ENCODE measurements at regions not wholly inside any gene's neighbourhood (a gene's known extent, or its start where the extent isn't known, plus 50 kb on each side); places are given as distances from the start of the nearest gene placed in this dataset.
A peak's percentile ranks its signal among the peaks of the same experiment; 100 is the strongest.

DNA sequence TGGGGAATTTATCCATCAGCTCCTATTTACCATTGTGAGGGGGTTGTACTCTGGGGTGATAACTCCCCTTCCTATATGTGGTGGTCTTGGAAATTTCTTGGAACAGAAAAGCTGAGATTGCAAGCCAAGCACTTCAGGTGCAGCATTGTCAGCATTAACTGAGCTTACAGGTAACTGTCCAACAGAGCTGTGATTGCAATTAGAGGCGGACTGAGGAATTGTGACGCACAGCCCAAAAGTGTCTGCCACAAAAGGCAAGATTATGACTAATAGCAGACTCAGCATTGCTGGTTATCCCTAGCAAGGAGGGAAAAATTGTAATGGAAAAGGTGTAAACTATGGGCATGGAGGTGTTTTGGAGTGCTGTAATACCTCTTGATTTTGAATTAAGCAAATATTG lies 126.1 kb upstream of the AGR3 start:
- no peak overlapping the region for H3K4me3 ChIP-seq
- H3K36me3 ChIP-seq: no peaks in the 10 kb centered on the region
- intact Hi-C loops (cut with DNase I; ENCODE audit: low total_unique reads): no loop called here
- H3K27ac ChIP-seq: no peak overlapping the region
- no peaks in the 10 kb centered on the region for H3K27me3 ChIP-seq
- TF ChIP-seq, protein P1, sequence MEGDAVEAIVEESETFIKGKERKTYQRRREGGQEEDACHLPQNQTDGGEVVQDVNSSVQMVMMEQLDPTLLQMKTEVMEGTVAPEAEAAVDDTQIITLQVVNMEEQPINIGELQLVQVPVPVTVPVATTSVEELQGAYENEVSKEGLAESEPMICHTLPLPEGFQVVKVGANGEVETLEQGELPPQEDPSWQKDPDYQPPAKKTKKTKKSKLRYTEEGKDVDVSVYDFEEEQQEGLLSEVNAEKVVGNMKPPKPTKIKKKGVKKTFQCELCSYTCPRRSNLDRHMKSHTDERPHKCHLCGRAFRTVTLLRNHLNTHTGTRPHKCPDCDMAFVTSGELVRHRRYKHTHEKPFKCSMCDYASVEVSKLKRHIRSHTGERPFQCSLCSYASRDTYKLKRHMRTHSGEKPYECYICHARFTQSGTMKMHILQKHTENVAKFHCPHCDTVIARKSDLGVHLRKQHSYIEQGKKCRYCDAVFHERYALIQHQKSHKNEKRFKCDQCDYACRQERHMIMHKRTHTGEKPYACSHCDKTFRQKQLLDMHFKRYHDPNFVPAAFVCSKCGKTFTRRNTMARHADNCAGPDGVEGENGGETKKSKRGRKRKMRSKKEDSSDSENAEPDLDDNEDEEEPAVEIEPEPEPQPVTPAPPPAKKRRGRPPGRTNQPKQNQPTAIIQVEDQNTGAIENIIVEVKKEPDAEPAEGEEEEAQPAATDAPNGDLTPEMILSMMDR (IDR thresholded peaks at IDR 0.05): no peak
- DNase-seq: no peak
- peaks cover 0 to 8% (median 2%) of the 10 kb centered on the region in 4 donors for H3K4me1 ChIP-seq
- no peaks in the 10 kb centered on the region for H3K9me3 ChIP-seq

DNA sequence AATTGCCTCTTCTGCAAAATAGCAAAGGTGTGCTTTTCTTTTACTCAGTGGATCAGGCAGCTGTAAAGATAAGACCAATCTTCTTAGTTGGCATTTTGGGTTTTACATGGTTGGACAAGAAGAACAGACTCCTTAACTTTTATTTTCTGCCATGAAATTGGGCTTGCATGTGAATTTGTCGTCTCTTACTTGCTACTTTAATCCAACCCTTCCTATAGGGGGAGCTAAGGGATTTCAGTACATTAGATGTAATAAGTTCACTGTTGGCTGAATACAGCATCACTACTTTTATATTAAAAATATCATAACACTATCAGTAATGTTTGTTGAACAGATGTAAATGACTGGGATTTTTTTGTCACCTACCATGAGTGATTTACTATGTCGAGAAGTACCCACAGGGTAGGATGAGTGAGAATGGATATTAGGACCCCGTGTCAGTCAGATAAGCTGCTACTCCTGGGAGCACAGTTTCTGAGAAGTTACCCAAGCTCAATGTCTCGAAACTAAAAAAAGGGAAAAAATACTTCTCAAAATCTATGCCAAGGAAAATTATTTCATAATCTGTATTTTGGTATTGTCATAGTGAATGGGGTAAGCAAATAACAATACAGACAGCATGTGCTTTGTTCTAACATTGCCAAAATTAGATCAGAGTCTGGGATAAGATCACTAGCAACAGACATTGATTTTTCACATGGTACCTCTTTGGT lies 127.4 kb upstream of the AGR3 start:
- H3K4me1 ChIP-seq: peaks cover 0 to 8% (median 2%) of the 10 kb centered on the region in 4 donors
- no peaks in the 10 kb centered on the region for H3K9me3 ChIP-seq
- H3K4me3 ChIP-seq: no peak overlapping the region
- no peaks in the 10 kb centered on the region for H3K36me3 ChIP-seq
- TF ChIP-seq, protein P1 (IDR thresholded peaks at IDR 0.05): peak in 1 of 2 experiments; percentile 18
- DNase-seq: no peak
- intact Hi-C loops (cut with DNase I; ENCODE audit: low total_unique reads): no loop called here
- H3K27ac ChIP-seq: peak overlapping the region in 1 of 2 donors; percentile 5
- H3K27me3 ChIP-seq: no peaks in the 10 kb centered on the region

DNA sequence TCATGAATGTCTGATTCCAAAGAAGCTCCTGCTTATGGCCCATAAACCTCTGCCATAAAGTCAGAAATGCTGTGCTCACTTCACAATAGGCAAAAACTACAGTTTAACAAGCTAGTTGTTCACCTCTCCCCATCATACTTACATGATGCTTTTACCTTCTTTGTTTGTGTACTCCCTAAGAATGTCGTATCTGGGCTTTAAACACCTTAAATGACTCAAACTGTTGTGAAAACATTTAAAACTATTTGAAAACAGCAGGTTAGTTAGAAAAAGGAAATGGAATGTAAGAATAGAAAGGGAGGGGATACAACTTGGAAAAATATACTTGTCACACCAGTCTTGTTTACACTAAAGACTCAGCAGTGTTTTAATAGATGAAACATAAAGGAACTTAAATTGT lies 128.2 kb upstream of the AGR3 start:
- H3K4me1 ChIP-seq: peaks cover 0 to 8% (median 2%) of the 10 kb centered on the region in 4 donors
- no peak for DNase-seq
- TF ChIP-seq, protein P1 (IDR thresholded peaks at IDR 0.05): no peak
- no peaks in the 10 kb centered on the region for H3K27me3 ChIP-seq
- H3K9me3 ChIP-seq: no peaks in the 10 kb centered on the region
- no peak overlapping the region for H3K4me3 ChIP-seq
- intact Hi-C loops (cut with DNase I; ENCODE audit: low total_unique reads): no loop called here
- H3K36me3 ChIP-seq: no peaks in the 10 kb centered on the region
- H3K27ac ChIP-seq: peak overlapping the region in 1 of 2 donors; percentile 5

DNA sequence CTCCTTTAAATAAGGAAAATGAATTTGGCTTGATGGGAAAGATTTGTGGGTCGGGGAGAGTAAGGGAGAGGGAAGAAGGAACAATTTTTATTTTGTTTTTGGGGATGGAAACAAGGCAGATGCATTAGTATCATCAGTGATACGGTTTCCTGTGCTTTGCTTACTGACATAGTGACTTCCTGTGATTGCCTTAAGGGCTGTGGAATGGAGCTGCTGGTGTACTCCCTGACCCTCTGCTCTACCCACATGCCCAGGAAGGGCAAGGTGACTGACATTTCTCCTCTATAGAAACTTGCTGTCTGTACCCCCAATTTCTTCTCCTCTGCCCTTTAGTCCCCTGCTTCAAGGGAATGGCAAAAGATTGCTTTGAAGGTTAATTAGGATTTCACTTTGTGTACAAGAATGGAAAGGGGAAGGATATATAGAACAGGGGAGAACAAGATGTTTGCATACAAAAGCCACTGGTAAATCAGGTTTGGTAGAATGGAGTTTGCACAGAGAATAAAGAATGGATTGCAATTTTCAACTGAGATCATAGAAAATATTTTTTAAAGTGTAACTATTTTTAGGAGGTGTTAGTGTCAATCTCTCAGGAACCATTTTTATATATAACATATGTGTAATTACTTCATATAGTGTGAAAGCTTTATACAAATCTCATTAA lies 129.0 kb upstream of the AGR3 start:
- TF ChIP-seq, protein P1 (IDR thresholded peaks at IDR 0.05): no peak
- intact Hi-C loops (cut with DNase I; ENCODE audit: low total_unique reads): no loop called here
- DNase-seq: no peak
- no peaks in the 10 kb centered on the region for H3K27me3 ChIP-seq
- no peak overlapping the region for H3K4me3 ChIP-seq
- no peak overlapping the region for H3K27ac ChIP-seq
- peaks cover 0 to 15% (median 2%) of the 10 kb centered on the region in 4 donors for H3K4me1 ChIP-seq
- H3K36me3 ChIP-seq: no peaks in the 10 kb centered on the region
- no peaks in the 10 kb centered on the region for H3K9me3 ChIP-seq

DNA sequence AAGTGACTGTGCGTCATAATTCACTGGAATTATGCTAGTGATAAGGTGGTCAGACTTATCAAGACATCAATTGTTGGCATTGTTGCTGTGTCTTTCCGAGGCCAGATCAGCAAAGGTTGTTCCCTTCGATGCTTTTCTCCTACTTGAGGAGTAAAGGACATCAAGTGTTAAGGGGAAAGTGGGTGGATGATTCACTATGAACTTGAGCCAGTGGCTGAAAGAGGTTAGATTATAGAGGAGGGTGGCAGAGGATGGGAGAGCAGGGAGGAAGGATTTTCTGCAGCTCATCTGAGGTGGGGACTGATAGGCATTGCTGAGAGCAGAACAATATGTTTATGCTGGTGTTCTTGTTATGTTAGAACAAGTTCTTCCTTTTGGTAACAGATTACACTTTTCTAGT lies 131.4 kb upstream of the AGR3 start:
- TF ChIP-seq, protein P1 (IDR thresholded peaks at IDR 0.05): no peak

More for the DNA sequence above, 131.4 kb upstream of the AGR3 start:
- Histone ChIP-seq H3K36me3 (no peaks in the 10 kb centered on the region), H3K27me3 (no peaks in the 10 kb centered on the region), H3K27ac (no peak overlapping the region), H3K4me1 (peaks cover 0 to 22% (median 2%) of the 10 kb centered on the region in 4 donors), H3K9me3 (no peaks in the 10 kb centered on the region), H3K4me3 (no peak overlapping the region)
- DNase-seq: no peak
- intact Hi-C loops (cut with DNase I; ENCODE audit: low total_unique reads): no loop called here

All from tibial artery (tissue), 4 donors.